SU-DHL-6 (cell line): ENCODE measurements at regions not wholly inside any gene's neighbourhood (a gene's known extent, or its start where the extent isn't known, plus 50 kb on each side); places are given as distances from the start of the nearest gene placed in this dataset.

Experiments
- CTCF ChIP-seq: fragments of 200-600 bp; sonication (generic); IDR thresholded peaks from one replicate; pipeline ENCODE4 v1.5.1; 2017; ENCODE audit warnings: antibody characterized with exemption, mild to moderate bottlenecking, low read length, moderate library complexity; ENCODE audit not compliant: insufficient read depth, poor library complexity, severe bottlenecking
- EZH2phosphoT487 ChIP-seq: fragments of 200-600 bp; sonication (generic), shearing (Covaris generic); conservative IDR thresholded peaks from 2 replicates; pipeline ENCODE4 v1.6.1; 2018; ENCODE audit warnings: mild to moderate bottlenecking, antibody characterized with exemption, low read length, moderate library complexity, mixed read lengths

DNA sequence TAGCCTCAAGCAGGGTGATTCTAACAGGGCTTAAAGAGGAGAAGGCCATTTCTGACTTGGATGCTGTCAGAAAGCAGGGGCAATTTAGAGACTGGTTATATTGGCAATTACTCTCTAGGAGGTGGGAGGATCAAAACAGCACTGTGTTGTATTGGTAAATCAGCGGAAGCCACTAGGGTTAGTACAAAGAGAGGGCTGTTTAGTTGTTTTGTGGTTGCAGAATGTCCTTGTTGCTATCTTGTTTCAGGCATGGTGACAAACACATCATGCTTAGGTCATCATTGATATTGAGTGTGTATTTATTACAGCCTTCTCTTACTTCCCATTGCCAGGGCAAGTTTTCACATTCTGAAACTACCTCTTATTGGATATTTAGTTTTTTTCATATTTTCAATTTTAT, 165.3 kb downstream of the TAF11L14 start:
- no peak for TF ChIP-seq CTCF
- TF ChIP-seq EZH2phosphoT487, result no peak
